Sigmoid colon (tissue), 6 donors: ENCODE measurements at regions not wholly inside any gene's neighbourhood (a gene's known extent, or its start where the extent isn't known, plus 50 kb on each side); places are given as distances from the start of the nearest gene placed in this dataset.

Experiments
- DNase-seq: peaks from one replicate; pipeline ENCODE4 v3.0.0-alpha.2; 2019
- H3K27ac ChIP-seq, 4 donors: fragments of 200-600 bp; sonication (generic); one replicate each; pipeline ENCODE4 v1.5.1; 2016 to 2019; ENCODE audit warnings: mild to moderate bottlenecking in 1 of 4
- H3K27me3 ChIP-seq, 3 donors: fragments of 200-600 bp; sonication (generic); one replicate each; pipeline ENCODE4 v1.5.1; 2019; ENCODE audit warnings: mild to moderate bottlenecking in 1 of 3
- H3K36me3 ChIP-seq, 4 donors: fragments of 200-600 bp; sonication (generic); one replicate each; pipeline ENCODE4 v1.5.1; 2016 to 2019
- H3K4me1 ChIP-seq, 4 donors: fragments of 200-600 bp; sonication (generic); one replicate each; pipeline ENCODE4 v1.5.1; 2017 to 2019
- H3K4me3 ChIP-seq, 4 donors: fragments of 200-600 bp; sonication (generic); one replicate each; pipeline ENCODE4 v1.5.1; 2017 to 2019; ENCODE audit warnings: mild to moderate bottlenecking in 2 of 4, moderate library complexity in 1 of 4
- H3K9me3 ChIP-seq, 4 donors: fragments of 200-600 bp in 3 of 4; sonication (generic) in 3 of 4; one replicate each; pipeline versions ENCODE4 v1.5.1 to v1.6.1; 2013 to 2019
- CTCF ChIP-seq, 4 experiments: fragments of 450-650 bp in 3 of 4; fragments of 200-600 bp in 1 of 4; IDR thresholded peaks; one replicate each; pipeline ENCODE4 v1.5.1; 2016 to 2019; ENCODE audit warnings: antibody characterized with exemption in 4 of 4, mild to moderate bottlenecking in 3 of 4, moderate library complexity in 2 of 4
- EP300 ChIP-seq, 4 donors: sonication (generic); formaldehyde crosslinking; IDR thresholded peaks; one replicate each; pipeline ENCODE4 v1.6.1; 2017; ENCODE audit warnings: antibody characterized with exemption in 4 of 4
- POLR2A ChIP-seq, 2 donors: fragments of 450-650 bp; IDR thresholded peaks; one replicate each; pipeline ENCODE4 v1.6.1; 2016; ENCODE audit warnings: antibody characterized with exemption in 2 of 2, mild to moderate bottlenecking in 2 of 2, moderate library complexity in 2 of 2
- POLR2AphosphoS5 ChIP-seq, 4 donors: sonication (generic); formaldehyde crosslinking; IDR thresholded peaks; one replicate each; pipeline ENCODE4 v1.6.1; 2017; ENCODE audit warnings: antibody characterized with exemption in 4 of 4
- WGBS, 2 donors: extraction: QIAGEN DNeasy Blood & Tissue Kit; methylation state at CpG; one replicate each; pipeline ENCODE4 v1.1.7; 2013; 5-methylcytosine and 5-hydroxymethylcytosine counted together
- intact Hi-C: fragments of 100-400 bp; cut with DNase I; formaldehyde crosslinking; loops from one replicate; pipeline ENCODE4 v1.15.1; 2023
- donor health status: healthy with polysubstance abuse.
- donor health status: healthy.

- Histone ChIP-seq H3K27me3 (no peaks in the 10 kb centered on the region), H3K9me3 (peaks cover 0 to 3% (median 0%) of the 10 kb centered on the region in 4 donors), H3K36me3 (no peaks in the 10 kb centered on the region), H3K27ac (no peak overlapping the region), H3K4me1 (no peaks in the 10 kb centered on the region), H3K4me3 (no peak overlapping the region)
- no peak for TF ChIP-seq POLR2AphosphoS5 (IDR thresholded peaks at IDR 0.05)
- 41 to 55% methylated on average over 1 of the region's 1 CpG for WGBS, 2 donors
- no peak for DNase-seq
- intact Hi-C loops = no loop called here
Observed at GRCh38 chr7:86592185-86592584, 51.5 kb upstream of the GRM3 start.

GRCh38 chr7:86574006-86574405, 69.7 kb upstream of the GRM3 start:
- Histone ChIP-seq H3K27ac (no peak overlapping the region), H3K4me1 (no peaks in the 10 kb centered on the region), H3K27me3 (no peaks in the 10 kb centered on the region), H3K9me3 (no peaks in the 10 kb centered on the region), H3K4me3 (no peak overlapping the region), H3K36me3 (no peaks in the 10 kb centered on the region)
- DNase-seq = no peak
- intact Hi-C loops = no loop called here
- no peak for TF ChIP-seq POLR2AphosphoS5 (IDR thresholded peaks at IDR 0.05)
- no peak for TF ChIP-seq EP300 (IDR thresholded peaks at IDR 0.05)
- TF ChIP-seq POLR2A (IDR thresholded peaks at IDR 0.05) = no peak
- no peak for TF ChIP-seq CTCF (IDR thresholded peaks at IDR 0.05)
- 91 to 95% methylated on average over 9 of the region's 9 CpGs for WGBS, 2 donors

GRCh38 chr7:86558680-86559501, 84.8 kb upstream of the GRM3 start:
- 45 to 63% methylated on average over 8 of the region's 8 CpGs for WGBS, 2 donors
- Histone ChIP-seq H3K4me3 (no peak overlapping the region), H3K36me3 (no peaks in the 10 kb centered on the region), H3K9me3 (no peaks in the 10 kb centered on the region), H3K4me1 (no peaks in the 10 kb centered on the region), H3K27ac (no peak overlapping the region), H3K27me3 (no peaks in the 10 kb centered on the region)
- no peak for TF ChIP-seq CTCF (IDR thresholded peaks at IDR 0.05)
- no peak for TF ChIP-seq POLR2A (IDR thresholded peaks at IDR 0.05)
- TF ChIP-seq POLR2AphosphoS5 (IDR thresholded peaks at IDR 0.05) = no peak
- no peak for TF ChIP-seq EP300 (IDR thresholded peaks at IDR 0.05)
- no peak for DNase-seq
- intact Hi-C loops = no loop called here

- DNase-seq = no peak
- intact Hi-C loops = no loop called here
- Histone ChIP-seq H3K9me3 (no peaks in the 10 kb centered on the region), H3K36me3 (no peaks in the 10 kb centered on the region), H3K27me3 (no peaks in the 10 kb centered on the region), H3K4me1 (no peaks in the 10 kb centered on the region), H3K27ac (no peak overlapping the region), H3K4me3 (no peak overlapping the region)
- TF ChIP-seq CTCF (IDR thresholded peaks at IDR 0.05) (no peak), POLR2A (IDR thresholded peaks at IDR 0.05) (no peak), EP300 (IDR thresholded peaks at IDR 0.05) (no peak), POLR2AphosphoS5 (IDR thresholded peaks at IDR 0.05) (no peak)
- 81 to 87% methylated on average over 5 of the region's 5 CpGs for WGBS, 2 donors
Observed at GRCh38 chr7:86534641-86535040, 109.1 kb upstream of the GRM3 start.

GRCh38 chr7:86504229-86504628, 139.5 kb upstream of the GRM3 start:
- no peaks in the 10 kb centered on the region for H3K27me3 ChIP-seq
- H3K9me3 ChIP-seq = no peaks in the 10 kb centered on the region
- H3K4me3 ChIP-seq = no peak overlapping the region
- TF ChIP-seq EP300 (IDR thresholded peaks at IDR 0.05) (no peak), POLR2A (IDR thresholded peaks at IDR 0.05) (no peak), POLR2AphosphoS5 (IDR thresholded peaks at IDR 0.05) (no peak), CTCF (IDR thresholded peaks at IDR 0.05) (no peak)
- H3K4me1 ChIP-seq = no peaks in the 10 kb centered on the region
- 5 to 16% methylated on average over 1 of the region's 1 CpG for WGBS, 2 donors
- no peaks in the 10 kb centered on the region for H3K36me3 ChIP-seq
- H3K27ac ChIP-seq = no peak overlapping the region
- no peak for DNase-seq
- intact Hi-C loops = no loop called here
